Neuronal stem cell (in vitro differentiated cells): ENCODE measurements at regions not wholly inside any gene's neighbourhood (a gene's known extent, or its start where the extent isn't known, plus 50 kb on each side); places are given as distances from the start of the nearest gene placed in this dataset.

Experiments used
- DNase-seq: peaks from one replicate; pipeline ENCODE4 v3.0.0-alpha.2; 2013; ENCODE audit warnings: low spot score
- H2AFZ ChIP-seq: one replicate; pipeline ENCODE4 v1.6.1; 2013; ENCODE audit warnings: mild to moderate bottlenecking, low read length, inconsistent platforms
- H2AK5ac ChIP-seq: 2 replicates; pipeline ENCODE4 v1.6.1; 2013; ENCODE audit warnings: low read depth, mild to moderate bottlenecking, inconsistent platforms, low read length, moderate library complexity, mixed read lengths
- H2BK120ac ChIP-seq: 2 replicates; pipeline ENCODE4 v1.6.1; 2013; ENCODE audit warnings: low read depth, mild to moderate bottlenecking, inconsistent platforms, low read length, moderate library complexity, mixed read lengths
- H2BK12ac ChIP-seq: one replicate; pipeline ENCODE4 v1.6.1; 2013; ENCODE audit warnings: low read length, inconsistent platforms
- H2BK15ac ChIP-seq: 2 replicates; pipeline ENCODE4 v1.6.1; 2013; ENCODE audit warnings: mild to moderate bottlenecking, low read length, inconsistent platforms, mixed read lengths
- H2BK5ac ChIP-seq: one replicate; pipeline ENCODE4 v1.6.1; 2013; ENCODE audit warnings: inconsistent platforms, mild to moderate bottlenecking, low read length, moderate library complexity
- H3K14ac ChIP-seq: one replicate; pipeline ENCODE4 v1.6.1; 2013; ENCODE audit warnings: low read length, inconsistent platforms
- H3K18ac ChIP-seq: 2 replicates; pipeline ENCODE4 v1.6.1; 2013; ENCODE audit warnings: low read length, inconsistent platforms
- H3K23ac ChIP-seq: 2 replicates; pipeline ENCODE4 v1.6.1; 2013; ENCODE audit warnings: low read depth, mild to moderate bottlenecking, mixed read lengths, low read length, inconsistent platforms; ENCODE audit not compliant: poor library complexity
- H3K27ac ChIP-seq: replicated peaks from 3 replicates; pipeline ENCODE4 v1.5.1; 2013; ENCODE audit warnings: low read length, inconsistent platforms
- H3K27me3 ChIP-seq, 3 experiments: 2 replicates each; pipeline ENCODE4 v1.6.1; 2013; ENCODE audit warnings: low read length in 3 of 3, mild to moderate bottlenecking in 2 of 3, inconsistent platforms in 1 of 3, low read depth in 1 of 3, mixed read lengths in 1 of 3, moderate library complexity in 1 of 3; ENCODE audit not compliant: control insufficient read depth in 3 of 3, insufficient read depth in 3 of 3
- H3K36me3 ChIP-seq, 2 donors: replicated peaks in 1 of 2; 2 replicates each; pipeline ENCODE4 v1.6.1; 2013; ENCODE audit warnings: low read length in 2 of 2; ENCODE audit not compliant: control insufficient read depth in 2 of 2, insufficient read depth in 2 of 2
- H3K4ac ChIP-seq: 2 replicates; pipeline ENCODE4 v1.6.1; 2013; ENCODE audit warnings: inconsistent platforms, mild to moderate bottlenecking, low read length, moderate library complexity
- H3K4me1 ChIP-seq, 2 donors: 1 replicate in 1 of 2; 2 replicates in 1 of 2; pipeline ENCODE4 v1.6.1; 2013; ENCODE audit warnings: low read length in 2 of 2, low read depth in 1 of 2; ENCODE audit not compliant: control insufficient read depth in 2 of 2, insufficient read depth in 1 of 2
- H3K4me2 ChIP-seq: one replicate; pipeline ENCODE4 v1.6.1; 2013; ENCODE audit warnings: mild to moderate bottlenecking, low read length, inconsistent platforms; ENCODE audit not compliant: insufficient read depth, poor library complexity, severe bottlenecking
- H3K4me3 ChIP-seq, 2 donors: 2 replicates each; pipeline ENCODE4 v1.5.1; 2013; ENCODE audit warnings: low read length in 2 of 2, mild to moderate bottlenecking in 2 of 2, inconsistent platforms in 1 of 2, moderate library complexity in 1 of 2
- H3K79me1 ChIP-seq: one replicate; pipeline ENCODE4 v1.6.1; 2013; ENCODE audit warnings: low read depth, mild to moderate bottlenecking, inconsistent platforms, low read length, moderate library complexity
- H3K9ac ChIP-seq: one replicate; pipeline ENCODE4 v1.6.1; 2013; ENCODE audit warnings: mild to moderate bottlenecking, low read depth, low read length, inconsistent platforms; ENCODE audit not compliant: poor library complexity
- H3K9me3 ChIP-seq, 2 donors: replicated peaks in 1 of 2; 2 replicates each; pipeline versions ENCODE3 to v1.6.1; 2013; ENCODE audit warnings: low read length in 2 of 2, mild to moderate bottlenecking in 2 of 2, inconsistent platforms in 1 of 2, low read depth in 1 of 2, mixed read lengths in 1 of 2, moderate library complexity in 1 of 2; ENCODE audit not compliant: control insufficient read depth in 2 of 2, insufficient read depth in 1 of 2
- H4K8ac ChIP-seq: one replicate; pipeline ENCODE4 v1.6.1; 2013; ENCODE audit warnings: low read depth, mild to moderate bottlenecking, inconsistent platforms, low read length, moderate library complexity
- H4K91ac ChIP-seq: one replicate; pipeline ENCODE4 v1.6.1; 2013; ENCODE audit warnings: low read length, low read depth, mild to moderate bottlenecking, inconsistent platforms; ENCODE audit not compliant: poor library complexity
- WGBS, 2 donors: extraction: QIAGEN DNeasy Blood & Tissue Kit; methylation state at CpG; one replicate each; pipeline ENCODE4 v1.1.7; 2013; ENCODE audit warnings: missing lambda C conversion rate in 2 of 2, mixed read lengths in 1 of 2; ENCODE audit not compliant: insufficient read length in 2 of 2, insufficient replicate concordance in 1 of 2; ENCODE audit errors: extremely low coverage in 2 of 2; 5-methylcytosine and 5-hydroxymethylcytosine counted together

- no peak overlapping the region for H3K4me3 ChIP-seq
- no peaks in the 10 kb centered on the region for H3K36me3 ChIP-seq
- H3K4me2 ChIP-seq: no peak overlapping the region
- no peaks in the 10 kb centered on the region for H3K27me3 ChIP-seq
- no CpG with 5 or more reads among the region's 5 CpGs for WGBS, 2 donors
- no peak overlapping the region for H4K91ac ChIP-seq
- H4K8ac ChIP-seq: no peak overlapping the region
- no peak overlapping the region for H3K14ac ChIP-seq
- H2BK120ac ChIP-seq: no peak overlapping the region
- H2BK12ac ChIP-seq: no peak overlapping the region
- H2AK5ac ChIP-seq: no peak overlapping the region
- H2BK5ac ChIP-seq: no peak overlapping the region
- H3K27ac ChIP-seq: no peak overlapping the region
- no peak overlapping the region for H3K18ac ChIP-seq
- no peak overlapping the region for H2AFZ ChIP-seq
- DNase-seq: no peak
- H3K9me3 ChIP-seq: peaks cover 0 to 6% of the 10 kb centered on the region in 2 donors
- no peaks in the 10 kb centered on the region for H3K79me1 ChIP-seq
- H3K23ac ChIP-seq: no peak overlapping the region
- peaks cover 7 to 18% of the 10 kb centered on the region in 2 donors for H3K4me1 ChIP-seq
- H2BK15ac ChIP-seq: no peak overlapping the region
- no peak overlapping the region for H3K4ac ChIP-seq
- H3K9ac ChIP-seq: no peak overlapping the region
Observed at GRCh38 chr6:112439010-112439409, 91.9 kb downstream of the RFPL4B start.

- Histone ChIP-seq H2BK12ac (no peak overlapping the region), H3K18ac (no peak overlapping the region), H3K4me3 (no peak overlapping the region), H3K4me1 (peaks cover 7 to 18% of the 10 kb centered on the region in 2 donors), H2AK5ac (no peak overlapping the region), H3K9me3 (peaks cover 0 to 3% of the 10 kb centered on the region in 2 donors), H3K4ac (no peak overlapping the region), H2BK5ac (no peak overlapping the region), H3K79me1 (no peaks in the 10 kb centered on the region), H3K9ac (no peak overlapping the region), H3K36me3 (no peaks in the 10 kb centered on the region), H3K14ac (no peak overlapping the region), H3K23ac (no peak overlapping the region), H4K8ac (no peak overlapping the region), H3K4me2 (no peak overlapping the region), H3K27ac (no peak overlapping the region), H4K91ac (no peak overlapping the region), H2AFZ (no peak overlapping the region), H3K27me3 (no peaks in the 10 kb centered on the region), H2BK120ac (no peak overlapping the region), H2BK15ac (no peak overlapping the region)
- WGBS, 2 donors: no CpG with 5 or more reads among the region's 1 CpG
- DNase-seq: no peak
Observed at GRCh38 chr6:112439432-112439831, 92.3 kb downstream of the RFPL4B start.

- no peak overlapping the region for H3K18ac ChIP-seq
- H3K4me3 ChIP-seq: no peak overlapping the region
- H2AFZ ChIP-seq: no peak overlapping the region
- no peak overlapping the region for H2AK5ac ChIP-seq
- no peak overlapping the region for H3K23ac ChIP-seq
- DNase-seq: no peak
- no peak overlapping the region for H4K8ac ChIP-seq
- H3K27ac ChIP-seq: no peak overlapping the region
- no peaks in the 10 kb centered on the region for H3K79me1 ChIP-seq
- H2BK5ac ChIP-seq: no peak overlapping the region
- H3K9me3 ChIP-seq: no peaks in the 10 kb centered on the region
- H3K4ac ChIP-seq: no peak overlapping the region
- H2BK12ac ChIP-seq: no peak overlapping the region
- peaks cover 3 to 14% of the 10 kb centered on the region in 2 donors for H3K4me1 ChIP-seq
- H3K9ac ChIP-seq: no peak overlapping the region
- no CpG with 5 or more reads among the region's 1 CpG for WGBS, 2 donors
- H3K14ac ChIP-seq: no peak overlapping the region
- H2BK120ac ChIP-seq: no peak overlapping the region
- no peak overlapping the region for H2BK15ac ChIP-seq
- H3K36me3 ChIP-seq: no peaks in the 10 kb centered on the region
- H4K91ac ChIP-seq: no peak overlapping the region
- no peaks in the 10 kb centered on the region for H3K27me3 ChIP-seq
- no peak overlapping the region for H3K4me2 ChIP-seq
Observed at GRCh38 chr6:112441607-112442006, 94.5 kb downstream of the RFPL4B start.

DNA sequence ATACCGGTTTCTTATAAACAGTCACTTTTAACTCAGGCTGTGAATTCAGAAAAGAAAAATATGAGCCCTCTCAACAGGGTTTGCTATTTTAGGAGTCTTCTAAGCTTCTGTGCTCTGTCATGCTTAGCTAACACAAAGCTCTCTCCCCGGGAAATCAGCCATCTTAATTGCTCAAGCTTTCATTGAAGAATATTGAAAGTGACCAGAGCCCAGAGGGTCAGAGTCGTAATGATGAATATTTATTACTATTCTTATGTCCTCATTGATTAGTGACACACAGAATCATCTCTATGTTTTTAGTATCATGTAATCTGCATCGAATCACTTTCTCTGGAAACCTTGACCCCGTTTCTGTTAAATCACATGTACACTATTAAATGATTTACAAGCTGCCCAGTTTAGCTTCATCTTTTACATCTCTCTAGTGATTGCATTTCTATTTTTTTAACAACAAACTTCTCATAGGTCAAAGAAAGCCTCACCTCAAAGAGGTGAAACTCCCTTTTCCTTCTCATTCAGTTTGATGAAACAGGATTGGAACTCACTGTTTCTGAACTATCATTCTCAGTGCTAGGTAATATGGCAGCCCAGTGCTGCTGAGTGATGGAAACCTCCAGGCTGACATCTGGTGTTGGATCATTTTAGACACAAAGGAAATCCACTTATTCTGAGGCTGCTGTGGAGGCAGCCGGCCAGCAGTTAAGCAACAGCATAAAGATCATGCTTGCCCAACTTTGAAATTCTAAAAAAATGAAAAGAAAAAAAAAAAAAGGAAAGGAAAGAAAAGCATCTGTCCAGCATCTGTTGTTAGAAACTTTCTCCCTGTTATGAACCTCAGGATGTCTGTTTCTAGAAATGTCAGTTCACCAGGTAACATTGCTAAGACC is 96.3 kb downstream of the RFPL4B start:
- Histone ChIP-seq H3K9me3 (no peaks in the 10 kb centered on the region), H3K4me1 (peaks cover 0 to 3% of the 10 kb centered on the region in 2 donors), H3K14ac (no peak overlapping the region), H3K4me2 (no peak overlapping the region), H2AK5ac (no peak overlapping the region), H3K36me3 (no peaks in the 10 kb centered on the region), H3K23ac (no peak overlapping the region), H3K27me3 (no peaks in the 10 kb centered on the region), H3K79me1 (no peaks in the 10 kb centered on the region), H3K27ac (no peak overlapping the region), H3K4me3 (no peak overlapping the region), H2BK15ac (no peak overlapping the region), H3K4ac (no peak overlapping the region), H2BK120ac (no peak overlapping the region), H4K91ac (no peak overlapping the region), H4K8ac (no peak overlapping the region), H3K18ac (no peak overlapping the region), H2AFZ (peak overlapping the region; percentile 64), H3K9ac (no peak overlapping the region), H2BK12ac (no peak overlapping the region), H2BK5ac (no peak overlapping the region)
- DNase-seq: peak; percentile 12
- no CpG with 5 or more reads among the region's 6 CpGs for WGBS, 2 donors
